ENCODE measurements at regions not wholly inside any gene's neighbourhood (a gene's known extent, or its start where the extent isn't known, plus 50 kb on each side); places are given as distances from the start of the nearest gene placed in this dataset.

GRCh38 chr4:183808097-183808456 is 97.0 kb upstream of the STOX2 start:
- TF ChIP-seq POLR2A (IDR thresholded peaks at IDR 0.05) = no peak
- TF ChIP-seq CTCF (IDR thresholded peaks at IDR 0.05) = no peak
- TF ChIP-seq POLR2AphosphoS5 (IDR thresholded peaks at IDR 0.05; ENCODE audit: insufficient read depth in 1 of 2, low read depth in 1 of 2) = no peak

All from vagina (tissue), 2 donors.